ENCODE measurements at regions not wholly inside any gene's neighbourhood (a gene's known extent, or its start where the extent isn't known, plus 50 kb on each side); places are given as distances from the start of the nearest gene placed in this dataset.

- DNase-seq: no peak
Measured at GRCh38 chr1:42096554-42096953, 56.7 kb upstream of the GUCA2B start.

DNA sequence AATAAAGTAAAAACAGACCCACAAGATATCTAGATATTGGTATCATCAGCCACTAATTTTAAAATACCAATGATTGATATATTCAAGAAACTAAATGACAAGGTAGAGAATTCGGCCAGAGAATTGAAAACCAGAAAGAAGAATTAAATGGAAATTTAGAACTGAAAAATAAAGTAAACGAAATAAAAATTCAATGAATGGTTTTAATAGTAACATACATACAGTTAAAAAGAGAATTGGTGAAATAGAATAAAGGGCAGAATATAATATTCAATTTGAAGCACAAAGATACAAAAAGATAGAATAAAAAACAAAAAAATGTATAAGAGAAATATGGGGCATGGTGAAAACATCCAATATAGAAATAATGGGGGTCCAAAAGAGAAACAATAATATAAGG, 64.0 kb upstream of the GUCA2B start:
- no peak for DNase-seq

- DNase-seq: no peak
Measured at GRCh38 chr1:42086146-42086545, 67.1 kb upstream of the GUCA2B start.

- DNase-seq: peak; percentile 5
Measured at GRCh38 chr1:42085596-42085995, 67.6 kb upstream of the GUCA2B start.

- no peak for DNase-seq
Measured at GRCh38 chr1:42081475-42081874, 71.7 kb upstream of the GUCA2B start.

GRCh38 chr1:42075179-42075578, 78.0 kb upstream of the GUCA2B start:
- no peak for DNase-seq

DNA sequence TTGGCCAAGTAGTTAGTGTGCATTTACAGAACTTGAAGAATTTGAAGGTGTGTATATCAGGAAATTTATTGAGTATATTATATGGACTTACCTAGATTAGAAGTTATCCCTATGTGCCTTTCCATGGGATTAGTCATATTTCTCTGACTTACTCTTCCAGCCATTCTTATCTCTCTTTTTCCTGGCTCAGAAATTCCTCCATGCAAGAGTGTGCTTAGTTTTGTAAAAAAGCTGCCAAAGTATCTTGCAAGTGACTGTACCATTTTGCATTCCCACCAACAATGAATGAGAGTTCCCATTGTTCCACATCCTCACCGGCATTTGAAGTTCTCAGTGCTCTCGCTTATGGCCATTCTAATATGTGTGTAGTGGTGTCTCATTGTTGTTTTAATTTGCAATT, 82.2 kb upstream of the GUCA2B start:
- no peak for DNase-seq

GRCh38 chr1:42057800-42058199, 95.4 kb upstream of the GUCA2B start:
- no peak for DNase-seq

DNA sequence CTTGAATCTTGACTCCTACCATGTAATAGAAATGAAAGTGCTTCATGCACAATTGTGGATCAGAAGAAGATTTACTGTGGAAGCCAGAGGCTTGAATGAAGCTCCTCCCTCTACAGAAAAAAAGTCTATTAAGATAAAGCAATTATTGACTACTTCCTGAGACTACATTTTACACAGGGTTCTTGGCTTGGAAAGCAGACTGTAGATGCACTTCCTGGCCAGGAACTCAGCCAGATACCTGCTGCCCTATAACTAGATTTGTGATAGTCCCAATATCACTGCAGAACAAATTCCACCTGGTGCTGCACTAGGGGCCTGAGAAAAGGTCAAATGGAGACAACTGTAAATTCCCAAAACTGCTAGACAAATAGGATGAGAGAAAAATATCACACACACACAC, 96.8 kb upstream of the GUCA2B start:
- no peak for DNase-seq

GRCh38 chr1:42055061-42055460, 98.1 kb upstream of the GUCA2B start:
- DNase-seq: no peak

GRCh38 chr1:42052072-42052699, 101.0 kb upstream of the GUCA2B start:
- DNase-seq: no peak

DNA sequence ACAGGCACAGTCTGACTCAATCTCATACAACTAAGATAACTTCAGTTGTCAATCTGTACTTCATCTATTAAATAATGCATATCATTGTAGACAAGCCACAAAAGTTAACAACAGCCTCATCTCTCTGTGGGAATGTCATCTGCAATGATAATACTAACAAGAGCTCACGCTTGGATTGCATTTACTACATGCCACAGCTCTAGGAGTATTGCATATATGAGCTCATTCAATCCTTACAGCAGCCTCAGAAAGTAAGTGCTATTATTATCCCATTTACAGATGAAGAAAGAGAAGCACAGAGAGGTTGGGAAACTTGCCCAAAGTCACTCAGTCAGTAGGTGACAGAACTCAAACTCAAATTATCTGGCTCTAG, 105.7 kb upstream of the GUCA2B start:
- DNase-seq: no peak

GRCh38 chr1:42046761-42047507, 106.3 kb upstream of the GUCA2B start:
- no peak for DNase-seq

DNA sequence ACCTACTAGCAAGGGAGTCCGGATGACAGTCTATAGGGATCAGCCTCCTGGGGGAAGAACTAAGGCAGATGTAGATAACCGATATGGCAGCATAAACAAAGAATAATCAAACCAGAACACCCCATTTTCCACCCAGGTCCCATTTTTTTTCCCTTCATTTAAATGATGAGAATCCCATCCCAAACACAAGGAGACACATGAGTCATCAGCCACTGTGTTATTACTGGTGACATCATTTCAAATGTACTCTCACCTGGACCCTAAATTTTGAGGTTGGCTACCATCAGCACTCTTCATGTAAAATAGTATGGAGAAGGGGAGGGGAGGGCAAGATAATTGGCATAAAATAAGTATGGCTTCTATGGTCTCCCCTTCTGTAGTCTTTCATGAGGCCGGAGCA, 108.9 kb upstream of the GUCA2B start:
- no peak for DNase-seq

DNA sequence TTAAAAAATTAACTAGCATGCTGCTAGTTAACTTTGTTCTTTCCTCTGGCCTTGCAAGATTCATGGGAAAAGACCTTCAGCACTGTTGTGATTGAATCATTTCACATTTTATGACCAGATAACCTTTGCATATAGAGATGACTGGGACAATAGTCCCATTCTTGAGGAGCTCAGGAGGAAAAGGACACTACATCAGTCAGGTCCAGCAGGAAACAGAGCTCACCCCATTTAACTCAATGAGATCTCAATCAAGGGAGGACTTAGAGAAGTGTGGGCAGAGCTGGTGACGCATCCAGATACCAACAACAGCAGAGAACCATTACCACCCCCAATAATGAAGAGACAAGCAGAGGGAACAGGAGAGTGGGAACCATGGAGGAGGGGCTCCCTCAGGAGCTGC, 109.4 kb upstream of the GUCA2B start:
- DNase-seq: no peak

DNA sequence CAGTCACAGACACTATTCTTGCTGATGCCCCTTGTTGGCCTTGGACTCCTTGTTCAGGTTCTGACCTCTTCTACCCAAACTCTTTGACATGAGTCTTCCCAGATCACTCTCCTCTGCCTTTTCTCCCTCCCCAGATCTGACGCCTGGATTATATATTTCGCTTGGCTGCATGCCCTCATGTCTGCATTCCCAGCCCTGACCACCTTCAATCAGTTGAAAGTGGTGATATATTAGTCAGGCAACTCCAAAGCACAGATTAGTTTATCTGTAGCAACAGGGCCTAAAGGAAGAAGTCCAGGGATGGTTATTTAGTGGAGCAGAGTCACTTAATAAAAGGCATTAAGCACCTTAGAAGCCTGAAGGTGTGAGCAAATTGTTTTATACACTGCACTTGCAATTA, 110.0 kb upstream of the GUCA2B start:
- DNase-seq: peak; percentile 28

DNA sequence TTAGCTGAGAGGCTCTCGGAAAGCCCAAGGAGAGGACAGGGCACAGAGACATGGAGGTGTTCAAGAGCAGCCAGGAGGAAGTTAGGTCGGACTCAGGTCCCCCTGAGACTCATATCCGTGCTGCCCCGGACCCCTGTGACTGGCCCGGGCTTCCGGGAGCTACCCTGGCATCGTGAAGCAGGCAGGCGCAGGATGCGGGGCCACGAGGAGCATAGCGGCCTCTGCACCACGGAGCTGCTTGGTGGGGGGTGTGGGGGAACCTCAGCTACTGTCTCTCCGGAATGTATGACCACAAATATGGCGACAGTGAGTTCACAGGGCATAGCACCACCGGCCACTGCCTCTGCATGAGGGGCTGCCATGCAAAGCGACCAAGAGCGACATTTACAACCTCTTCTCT, 112.2 kb upstream of the GUCA2B start:
- DNase-seq: no peak

DNA sequence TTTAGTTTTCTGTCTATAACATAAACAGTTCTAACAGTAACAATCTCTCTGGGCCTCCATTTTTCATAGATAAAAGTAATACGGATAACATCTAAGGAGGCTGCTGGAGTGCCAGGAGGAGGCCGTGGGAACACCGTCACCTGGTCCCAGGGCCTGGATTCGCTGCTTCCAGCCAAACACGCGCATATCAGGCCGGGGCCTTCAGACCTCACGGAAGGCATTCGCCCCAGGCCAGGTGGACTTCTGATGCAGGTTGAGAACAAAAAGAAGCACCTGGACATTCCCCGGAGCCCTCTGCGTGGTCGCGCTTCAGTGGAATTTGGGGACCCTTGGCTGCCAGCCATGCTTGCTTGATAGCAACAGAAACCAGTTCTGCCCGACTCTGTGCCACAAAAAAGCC, 113.1 kb upstream of the GUCA2B start:
- no peak for DNase-seq

- no peak for DNase-seq
Measured at GRCh38 chr1:42038261-42038660, 114.9 kb upstream of the GUCA2B start.

- DNase-seq: no peak
Measured at GRCh38 chr1:42037586-42037985, 115.6 kb upstream of the GUCA2B start.

DNA sequence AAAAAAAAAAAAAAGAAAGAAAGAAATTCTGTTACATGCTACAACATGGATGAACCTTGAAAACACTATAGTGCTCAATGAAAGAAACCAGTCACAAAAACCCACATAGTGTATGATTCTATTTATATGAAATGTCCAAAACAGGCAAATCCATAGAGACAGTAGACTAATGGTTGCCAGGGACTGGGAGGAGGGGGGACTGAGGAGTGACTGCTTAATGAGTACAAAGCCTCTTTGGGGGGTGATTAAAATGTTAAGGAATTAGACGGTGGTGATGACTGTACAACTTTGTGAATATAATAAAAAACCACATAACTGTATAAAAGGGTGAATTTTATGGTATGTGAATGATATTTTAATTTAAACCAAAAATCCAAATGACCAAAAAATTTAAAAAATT, 116.0 kb upstream of the GUCA2B start:
- peak; percentile 50 for DNase-seq

DNA sequence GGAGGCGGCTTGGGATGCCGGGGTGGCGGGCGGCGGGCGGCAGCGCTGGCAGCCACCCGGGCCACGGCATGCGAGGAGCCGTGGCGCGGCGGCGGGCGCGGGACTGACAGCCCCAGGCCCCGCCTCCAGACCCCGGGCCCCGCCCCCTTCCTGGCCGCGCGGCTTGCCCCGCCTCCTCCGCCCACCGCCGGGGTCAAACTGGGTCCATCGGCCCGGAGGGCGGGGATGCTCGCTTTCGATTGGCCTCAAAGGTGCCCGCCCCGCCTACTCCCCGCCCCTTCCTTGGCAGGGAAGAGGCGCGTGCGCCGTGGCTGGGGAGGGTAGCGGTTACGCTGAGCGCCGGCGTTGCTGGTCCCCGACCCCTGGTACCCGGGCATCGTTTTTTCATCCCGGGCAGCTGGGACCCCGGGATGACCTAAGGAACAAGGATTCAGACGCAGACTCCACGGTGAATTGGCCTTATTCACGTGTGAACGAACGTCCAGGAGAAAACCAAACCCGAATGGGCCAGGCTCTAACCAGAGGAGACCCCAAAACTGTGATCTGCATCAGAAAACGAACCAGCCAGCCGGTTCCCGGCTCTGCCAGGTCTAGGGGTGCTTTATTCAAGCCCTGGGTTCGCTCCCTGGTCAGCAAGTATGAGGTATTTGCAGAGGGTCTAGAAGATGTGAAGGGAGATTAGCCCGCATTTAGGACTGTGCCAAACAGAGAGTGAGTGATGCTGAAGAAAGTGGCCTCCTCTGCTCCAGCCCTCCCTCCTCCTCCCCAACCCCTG, 117.2 kb upstream of the GUCA2B start:
- DNase-seq: peak; percentile 93

- peak; percentile 59 for DNase-seq
Measured at GRCh38 chr1:42035205-42035829, 116.6 kb upstream of the HIVEP3 start.

- DNase-seq: no peak
Measured at GRCh38 chr1:42034426-42034825, 115.7 kb upstream of the HIVEP3 start.

Measured in fibroblast of upper back skin (primary cell).